NCI-H1436 (cell line): ENCODE measurements at regions not wholly inside any gene's neighbourhood (a gene's known extent, or its start where the extent isn't known, plus 50 kb on each side); places are given as distances from the start of the nearest gene placed in this dataset.
"Not testable (repeated sequence)": the region's sequence is repeated elsewhere in the genome, so short reads cannot be mapped to it uniquely, and the experiment has no call there.

Experiments used
- DNase-seq: peaks from one replicate; lab custom pipeline; 2025; lab: John Stamatoyannopoulos, UW

- no peak for DNase-seq
Measured at GRCh38 chr7:25666671-25667060, 438.4 kb upstream of the NPVF start.

- DNase-seq: no peak
Measured at GRCh38 chr7:25669281-25669781, 441.0 kb upstream of the NPVF start.

- no peak for DNase-seq
Measured at GRCh38 chr7:25669961-25670841, 441.9 kb upstream of the NPVF start.

GRCh38 chr7:25671111-25671510, 442.8 kb upstream of the NPVF start:
- no peak for DNase-seq

- no peak for DNase-seq
Measured at GRCh38 chr7:25672496-25672895, 444.2 kb upstream of the NPVF start.

GRCh38 chr7:25675789-25676474, 447.6 kb upstream of the NPVF start:
- no peak for DNase-seq

- DNase-seq: no peak
Measured at GRCh38 chr7:25677595-25677994, 449.3 kb upstream of the NPVF start.

GRCh38 chr7:25678215-25678614, 449.9 kb upstream of the NPVF start:
- no peak for DNase-seq

- no peak for DNase-seq
Measured at GRCh38 chr7:25680636-25681035, 452.4 kb upstream of the NPVF start.

- DNase-seq: no peak
Measured at GRCh38 chr7:25684360-25684759, 456.1 kb upstream of the NPVF start.

- DNase-seq: no peak
Measured at GRCh38 chr7:25686493-25686892, 458.2 kb upstream of the NPVF start.

- no peak for DNase-seq
Measured at GRCh38 chr7:25694211-25694610, 457.8 kb upstream of the NFE2L3 start.

GRCh38 chr7:25694699-25695098, 457.3 kb upstream of the NFE2L3 start:
- DNase-seq: no peak

GRCh38 chr7:25696571-25696970, 455.4 kb upstream of the NFE2L3 start:
- DNase-seq: no peak

GRCh38 chr7:25698451-25699113, 453.4 kb upstream of the NFE2L3 start:
- DNase-seq: no peak

- not testable (repeated sequence) for DNase-seq
Measured at GRCh38 chr7:25700141-25700540, 451.9 kb upstream of the NFE2L3 start.

GRCh38 chr7:25704413-25704812, 447.6 kb upstream of the NFE2L3 start:
- no peak for DNase-seq

GRCh38 chr7:25706764-25707163, 445.2 kb upstream of the NFE2L3 start:
- DNase-seq: no peak

- no peak for DNase-seq
Measured at GRCh38 chr7:25707768-25708620, 444.0 kb upstream of the NFE2L3 start.

- DNase-seq: no peak
Measured at GRCh38 chr7:25710959-25711358, 441.0 kb upstream of the NFE2L3 start.

- DNase-seq: no peak
Measured at GRCh38 chr7:25711940-25712339, 440.1 kb upstream of the NFE2L3 start.

GRCh38 chr7:25712500-25712899, 439.5 kb upstream of the NFE2L3 start:
- DNase-seq: no peak
